IMR-90 (cell line): ENCODE measurements at regions not wholly inside any gene's neighbourhood (a gene's known extent, or its start where the extent isn't known, plus 50 kb on each side); places are given as distances from the start of the nearest gene placed in this dataset.

Source experiments
- ATAC-seq: fragments of 200-7000 bp; cut with Tn5 transposase; 2 replicates; pipeline ENCODE4 v1.9.1; 2020; ENCODE audit warnings: low read depth, mild to moderate bottlenecking, moderate library complexity
- BruUV-seq: library from RNA; stranded (reverse); fragments of 400-500 nt; replicated peaks from 2 replicates; lab custom pipeline; 2021; lab: Mats Ljungman, UMichigan
- CTCF ChIA-PET: fragments of 300-600 bp; formaldehyde crosslinking; extraction: SDS; loops from one replicate; lab custom pipeline; 2021; ENCODE audit warnings: antibody characterized with exemption; lab: Yijun Ruan, JAX
- POLR2A ChIA-PET: fragments of 300-600 bp; sonication (Branson Sonifier 250); formaldehyde crosslinking; loops from one replicate; lab custom pipeline; 2022; ENCODE audit warnings: antibody characterized with exemption; ENCODE audit not compliant: unreplicated experiment; lab: Charles Lee
- DNase-seq: peaks from one replicate; pipeline ENCODE4 v3.0.0; 2013
- H2AFZ ChIP-seq: replicated peaks from 2 replicates; pipeline ENCODE3; 2013; ENCODE audit warnings: low read length, mild to moderate bottlenecking; ENCODE audit not compliant: poor library complexity
- H2AK5ac ChIP-seq: 2 replicates; pipeline ENCODE4 v1.6.1; 2013; ENCODE audit warnings: low read depth, low read length, inconsistent platforms
- H2AK9ac ChIP-seq: replicated peaks from 2 replicates; pipeline ENCODE3; 2013; ENCODE audit warnings: mild to moderate bottlenecking, low read depth, low read length, moderate library complexity; ENCODE audit not compliant: poor library complexity
- H2BK120ac ChIP-seq: 2 replicates; pipeline ENCODE4 v1.6.1; 2013; ENCODE audit warnings: low read depth, low read length, inconsistent platforms
- H2BK15ac ChIP-seq: 3 replicates; pipeline ENCODE4 v1.6.1; 2013; ENCODE audit warnings: low read depth, low read length, inconsistent platforms
- H2BK20ac ChIP-seq: 2 replicates; pipeline ENCODE4 v1.6.1; 2013; ENCODE audit warnings: low read depth, mild to moderate bottlenecking, inconsistent platforms, low read length, moderate library complexity
- H2BK5ac ChIP-seq: 2 replicates; pipeline ENCODE4 v1.6.1; 2013; ENCODE audit warnings: mild to moderate bottlenecking, low read depth, low read length, inconsistent platforms; ENCODE audit not compliant: poor library complexity, severe bottlenecking
- H3K14ac ChIP-seq: replicated peaks from 2 replicates; pipeline ENCODE4 v1.6.1; 2013; ENCODE audit warnings: low read depth, low read length, inconsistent platforms
- H3K18ac ChIP-seq: 2 replicates; pipeline ENCODE4 v1.6.1; 2013; ENCODE audit warnings: low read depth, low read length, control low read depth
- H3K23ac ChIP-seq: 2 replicates; pipeline ENCODE4 v1.6.1; 2013; ENCODE audit warnings: low read depth, low read length, inconsistent platforms
- H3K27ac ChIP-seq: 2 replicates; pipeline ENCODE4 v1.5.1; 2013; ENCODE audit warnings: mild to moderate bottlenecking, control low read depth, low read length; ENCODE audit not compliant: insufficient read depth
- H3K27me3 ChIP-seq: 2 replicates; pipeline ENCODE4 v1.6.1; 2013; ENCODE audit warnings: low read length; ENCODE audit not compliant: control insufficient read depth, insufficient read depth
- H3K36me3 ChIP-seq: 2 replicates; pipeline ENCODE4 v1.6.1; 2013; ENCODE audit warnings: low read length, mixed read lengths; ENCODE audit not compliant: control insufficient read depth, insufficient read depth
- H3K4ac ChIP-seq: 2 replicates; pipeline ENCODE4 v1.6.1; 2013; ENCODE audit warnings: low read depth, low read length, inconsistent platforms
- H3K4me1 ChIP-seq: 2 replicates; pipeline ENCODE4 v1.6.1; 2013; ENCODE audit warnings: low read length, mixed read lengths; ENCODE audit not compliant: control insufficient read depth, insufficient read depth
- H3K4me2 ChIP-seq: 2 replicates; pipeline ENCODE4 v1.6.1; 2013; ENCODE audit warnings: low read depth, mild to moderate bottlenecking, control low read depth, low read length, moderate library complexity
- H3K4me3 ChIP-seq: 2 replicates; pipeline ENCODE4 v1.5.1; 2013; ENCODE audit warnings: low read depth, mild to moderate bottlenecking, control low read depth, low read length, moderate library complexity; ENCODE audit not compliant: insufficient read depth
- H3K56ac ChIP-seq: 2 replicates; pipeline ENCODE4 v1.6.1; 2013; ENCODE audit warnings: low read length, inconsistent platforms; ENCODE audit not compliant: insufficient read depth; ENCODE audit errors: extremely low read depth
- H3K79me1 ChIP-seq, 2 experiments: 2 replicates each; pipeline ENCODE4 v1.6.1; 2013; ENCODE audit warnings: low read length in 2 of 2, inconsistent platforms in 1 of 2, low read depth in 1 of 2
- H3K9ac ChIP-seq: 2 replicates; pipeline ENCODE4 v1.6.1; 2013; ENCODE audit warnings: low read depth, low read length, control low read depth
- H3K9me1 ChIP-seq: 2 replicates; pipeline ENCODE4 v1.6.1; 2013; ENCODE audit warnings: low read length, inconsistent platforms; ENCODE audit not compliant: insufficient read depth
- H3K9me3 ChIP-seq: 2 replicates; pipeline ENCODE4 v1.6.1; 2013; ENCODE audit warnings: low read length; ENCODE audit not compliant: control insufficient read depth, insufficient read depth
- H4K20me1 ChIP-seq: 2 replicates; pipeline ENCODE4 v1.6.1; 2013; ENCODE audit warnings: low read length, inconsistent platforms; ENCODE audit not compliant: insufficient read depth
- H4K5ac ChIP-seq: 2 replicates; pipeline ENCODE4 v1.6.1; 2013; ENCODE audit warnings: mild to moderate bottlenecking, low read depth, low read length, control low read depth
- H4K8ac ChIP-seq, 2 experiments: 2 replicates each; pipeline ENCODE4 v1.6.1; 2013; ENCODE audit warnings: low read depth in 2 of 2, low read length in 2 of 2, control low read depth in 1 of 2, inconsistent platforms in 1 of 2
- H4K91ac ChIP-seq: 2 replicates; pipeline ENCODE4 v1.6.1; 2013; ENCODE audit warnings: low read depth, low read length, inconsistent platforms; ENCODE audit not compliant: insufficient read depth
- BHLHE40 ChIP-seq: fragments of 150-350 bp; IDR thresholded peaks from 2 replicates; pipeline ENCODE4 v1.6.1; 2016; ENCODE audit warnings: mild to moderate bottlenecking, low read depth, low read length
- CEBPB ChIP-seq: IDR thresholded peaks from 2 replicates; pipeline ENCODE4 v1.6.1; 2012; ENCODE audit warnings: low read depth, low read length, improper control_type of control experiment
- CHD1 ChIP-seq: IDR thresholded peaks from 2 replicates; pipeline ENCODE4 v1.6.1; 2012; ENCODE audit warnings: low read depth, low read length, improper control_type of control experiment
- CTCF ChIP-seq: conservative IDR thresholded peaks from 2 replicates; pipeline ENCODE4 v1.5.1; 2012; ENCODE audit warnings: mild to moderate bottlenecking, low read depth, low read length, improper control_type of control experiment
- ELK1 ChIP-seq: fragments of 150-350 bp; IDR thresholded peaks from 2 replicates; pipeline ENCODE4 v1.6.1; 2016; ENCODE audit warnings: low read depth, mild to moderate bottlenecking, low read length, moderate library complexity, borderline replicate concordance
- FOS ChIP-seq: fragments of 150-350 bp; IDR thresholded peaks from 2 replicates; pipeline ENCODE4 v1.6.1; 2016; ENCODE audit warnings: low read depth, low read length
- MAFK ChIP-seq: IDR thresholded peaks from 2 replicates; pipeline ENCODE4 v1.6.1; 2012; ENCODE audit warnings: low read depth, low read length, improper control_type of control experiment
- MAZ ChIP-seq: IDR thresholded peaks from 2 replicates; pipeline ENCODE4 v1.6.1; 2012; ENCODE audit warnings: low read depth, mild to moderate bottlenecking, low read length, improper control_type of control experiment, moderate library complexity, borderline replicate concordance
- NFE2L2 ChIP-seq: fragments of 150-350 bp; IDR thresholded peaks from 2 replicates; pipeline ENCODE4 v1.6.1; 2016; ENCODE audit warnings: low read depth, mild to moderate bottlenecking, low read length
- POLR2A ChIP-seq: IDR thresholded peaks from 2 replicates; pipeline ENCODE4 v1.6.1; 2012; ENCODE audit warnings: mild to moderate bottlenecking, low read depth, low read length
- RFX5 ChIP-seq: IDR thresholded peaks from 2 replicates; pipeline ENCODE4 v1.8.0; 2012; ENCODE audit warnings: low read depth, mild to moderate bottlenecking, low read length, moderate library complexity
- SMC3 ChIP-seq: fragments of 150-350 bp; IDR thresholded peaks from 2 replicates; pipeline ENCODE4 v1.6.1; 2016; ENCODE audit warnings: low read depth, mild to moderate bottlenecking, antibody characterized with exemption, low read length, moderate library complexity
- USF2 ChIP-seq: fragments of 150-350 bp; IDR thresholded peaks from 2 replicates; pipeline ENCODE4 v1.6.1; 2017; ENCODE audit warnings: mild to moderate bottlenecking, antibody characterized with exemption, low read length, low read depth
- WGBS, 2 experiments: methylation state at CpG; one replicate each; pipeline versions ENCODE4 v1.1.5 to v1.1.7; 2013; ENCODE audit warnings: missing lambda C conversion rate in 2 of 2; ENCODE audit not compliant: insufficient read length in 1 of 2; ENCODE audit errors: extremely low coverage in 2 of 2; 5-methylcytosine and 5-hydroxymethylcytosine counted together
- dilution Hi-C: fragments of 300-500 bp; cut with HindIII; formaldehyde crosslinking; loops from one replicate; pipeline ENCODE4 v1.14.3; 2018; ENCODE audit warnings: low sequenced_read_pairs; ENCODE audit not compliant: unreplicated experiment
- in situ Hi-C: fragments of 300-500 bp; cut with MboI; formaldehyde crosslinking; loops from 3 replicates; pipeline ENCODE4 v1.14.3; 2019; ENCODE audit warnings: low sequenced_read_pairs, inconsistent platforms, mixed read lengths
- intact Hi-C: fragments of 100-400 bp; cut with micrococcal nuclease; formaldehyde crosslinking; loops from 2 replicates; pipeline ENCODE4 v1.10.0; 2022

GRCh38 chr10:43853369-43853768, 204.7 kb upstream of the ZNF32 start:
- Histone ChIP-seq H3K27me3 (no peaks in the 10 kb centered on the region), H3K9ac (no peak overlapping the region), H2BK20ac (no peak overlapping the region), H4K91ac (no peak overlapping the region; the same call in 1 of the 2 replicates), H3K9me3 (no peaks in the 10 kb centered on the region), H3K4me1 (peaks cover 6% of the 10 kb centered on the region), H3K14ac (no peak overlapping the region), H3K27ac (no peak overlapping the region), H4K5ac (no peak overlapping the region), H3K4ac (no peak overlapping the region), H3K4me3 (no peak overlapping the region), H3K56ac (no peak overlapping the region), H2BK15ac (no peak overlapping the region), H2AFZ (no peak overlapping the region), H3K9me1 (peaks cover 4% of the 10 kb centered on the region; the same call in 1 of the 2 replicates), H3K23ac (no peak overlapping the region), H2AK9ac (no peak overlapping the region), H3K4me2 (no peak overlapping the region), H3K79me1 (no peaks in the 10 kb centered on the region), H2BK5ac (no peak overlapping the region), H3K36me3 (no peaks in the 10 kb centered on the region), H2AK5ac (no peak overlapping the region), H4K20me1 (no peaks in the 10 kb centered on the region), H2BK120ac (no peak overlapping the region), H4K8ac (no peak overlapping the region), H3K18ac (no peak overlapping the region)
- intact Hi-C loops (no loop called here), dilution Hi-C loops (no loop called here), in situ Hi-C loops (no loop called here)
- no TSS peak for BruUV-seq
- ChIA-PET POLR2A (no interaction called here), CTCF (interaction anchor here (0.7 kb wide), 1 partner anchor 55 kb away, joined by 3 read pairs; no protein-coding TSS in a partner anchor)
- WGBS, 2 experiments, result 100% methylated on average over 2 of the region's 7 CpGs; no CpG with 5 or more reads in 1 of the 2 experiments
- ATAC-seq (no peak), DNase-seq (no peak)
- TF ChIP-seq CEBPB (no peak), ELK1 (no peak), MAFK (no peak), FOS (no peak), NFE2L2 (no peak), BHLHE40 (no peak), USF2 (no peak), SMC3 (no peak), POLR2A (no peak), CHD1 (no peak), CTCF (no peak), MAZ (no peak), RFX5 (no peak)
